ELR (cell line): ENCODE measurements at regions not wholly inside any gene's neighbourhood (a gene's known extent, or its start where the extent isn't known, plus 50 kb on each side); places are given as distances from the start of the nearest gene placed in this dataset.
"Not testable (repeated sequence)": the region's sequence is repeated elsewhere in the genome, so short reads cannot be mapped to it uniquely, and the experiment has no call there.

Source experiments
- DNase-seq: peaks from one replicate; pipeline ENCODE4 v3.0.0-alpha.2; 2015; ENCODE audit warnings: low read depth

DNA sequence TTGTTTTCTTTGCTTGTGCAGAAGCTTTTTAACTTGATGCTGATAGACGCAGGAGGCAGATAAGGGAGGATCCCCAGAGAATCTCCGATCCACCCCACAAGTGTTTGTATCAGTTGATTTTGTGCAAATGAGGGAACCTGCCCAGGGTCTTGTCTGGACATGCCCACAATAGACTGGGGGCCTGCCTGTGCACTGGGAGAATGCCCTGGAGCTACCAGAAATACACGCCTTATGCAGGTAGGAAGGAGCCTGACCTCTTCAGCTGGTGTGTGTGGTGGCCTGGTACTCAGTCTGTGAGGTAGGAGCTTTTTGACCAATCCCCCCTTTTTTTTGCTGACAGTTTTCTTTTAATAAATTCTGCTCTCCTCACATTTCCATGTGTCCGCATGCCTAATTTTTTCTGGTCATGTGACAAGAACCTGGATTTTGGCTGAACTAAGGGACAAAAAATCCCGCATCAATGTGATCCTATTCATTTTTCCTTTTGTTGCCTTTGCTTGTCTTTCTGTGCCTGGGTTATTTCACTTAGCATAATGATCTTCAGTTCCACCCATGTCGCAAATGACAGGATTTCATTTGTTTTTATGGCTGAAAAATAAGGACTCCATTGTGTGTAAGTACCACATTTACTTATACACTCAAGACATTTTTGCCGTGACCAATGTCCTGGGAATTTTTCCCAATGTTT is 430.6 kb upstream of the NRG3 start:
- DNase-seq: no peak

GRCh38 chr10:81450651-81451050 is 424.3 kb upstream of the NRG3 start:
- DNase-seq: no peak

DNA sequence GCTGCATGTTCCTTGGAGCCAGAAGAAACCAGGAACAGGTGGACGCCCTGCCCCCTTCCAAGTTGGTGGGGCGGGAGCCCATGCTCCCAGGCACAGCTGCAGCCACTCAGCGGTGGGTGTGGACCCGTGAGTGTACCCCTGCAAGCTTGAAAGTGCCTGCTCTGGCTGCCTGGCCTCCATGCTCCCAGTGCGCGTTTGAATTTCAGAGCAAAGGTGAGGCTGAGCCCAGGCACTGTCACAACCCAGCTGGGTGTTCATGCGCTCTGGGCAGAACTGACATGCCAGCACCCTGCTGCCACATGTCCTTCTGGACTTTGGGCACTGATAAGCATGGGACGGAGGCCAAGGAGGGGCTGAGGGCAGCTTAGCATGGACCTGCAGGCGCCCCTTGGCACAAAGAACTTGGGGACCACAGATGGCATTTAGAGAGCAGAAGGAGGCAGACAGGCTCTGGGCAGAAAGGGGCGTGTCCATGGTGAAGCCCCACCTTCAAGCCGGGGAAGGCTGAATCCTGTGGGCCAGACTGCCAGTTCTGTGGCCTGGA is 402.0 kb upstream of the NRG3 start:
- DNase-seq: no peak

GRCh38 chr10:81473755-81474154 is 401.2 kb upstream of the NRG3 start:
- DNase-seq: no peak

GRCh38 chr10:81479316-81479715 is 395.7 kb upstream of the NRG3 start:
- no peak for DNase-seq

DNA sequence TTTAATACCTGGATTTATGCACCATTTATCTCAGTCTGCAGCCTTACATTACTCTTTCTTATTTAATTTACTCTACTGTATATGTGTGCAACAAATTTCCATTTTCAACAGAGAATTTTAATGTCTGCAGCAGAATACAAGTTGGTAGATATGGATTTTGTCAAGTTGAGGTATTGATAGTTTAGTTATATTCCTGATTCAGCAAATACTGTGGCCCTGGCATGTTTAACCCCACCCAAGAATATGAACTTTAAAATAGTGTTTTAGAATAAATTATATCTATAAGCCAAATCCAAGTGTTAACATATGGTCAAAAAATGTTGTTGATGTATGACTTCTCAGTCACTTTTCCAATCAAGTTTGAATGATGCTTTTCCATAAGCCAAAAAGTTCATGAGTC is 378.4 kb upstream of the NRG3 start:
- no peak for DNase-seq

GRCh38 chr10:81498011-81498551 is 376.9 kb upstream of the NRG3 start:
- no peak for DNase-seq

DNA sequence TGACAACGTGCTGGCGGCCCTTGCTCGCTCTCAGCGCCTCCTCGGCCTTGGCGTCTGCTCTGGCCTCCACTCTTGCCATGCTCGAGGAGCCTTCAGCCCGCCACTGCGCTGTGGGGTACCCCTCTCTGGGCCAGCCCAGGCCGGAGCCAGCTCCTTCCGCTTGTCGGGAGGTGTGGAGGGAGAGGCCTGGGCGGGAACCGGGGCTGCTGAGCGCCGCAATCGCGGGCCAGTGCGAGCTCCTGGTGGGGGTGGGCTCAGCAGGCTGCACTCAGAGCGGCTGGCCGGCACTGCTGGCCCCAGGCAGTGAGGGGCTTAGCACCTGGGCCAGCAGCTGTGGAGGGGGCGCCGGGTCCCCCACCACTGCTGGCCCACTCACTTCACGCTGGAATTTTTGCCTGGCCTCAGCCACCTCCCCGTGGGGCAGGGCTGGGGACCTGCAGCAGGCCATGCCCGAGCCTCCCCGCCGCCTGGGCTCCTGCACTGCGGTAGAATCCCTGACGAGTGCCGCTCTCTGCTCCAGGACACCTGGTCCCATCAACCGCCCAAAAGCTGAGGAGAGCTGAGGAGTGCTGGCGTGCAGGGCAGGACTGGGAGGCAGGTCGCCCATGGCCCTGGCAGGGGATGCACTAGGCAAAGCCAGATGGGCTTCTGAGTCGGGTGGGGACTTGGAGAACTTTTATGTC is 372.2 kb upstream of the NRG3 start:
- DNase-seq: no peak

DNA sequence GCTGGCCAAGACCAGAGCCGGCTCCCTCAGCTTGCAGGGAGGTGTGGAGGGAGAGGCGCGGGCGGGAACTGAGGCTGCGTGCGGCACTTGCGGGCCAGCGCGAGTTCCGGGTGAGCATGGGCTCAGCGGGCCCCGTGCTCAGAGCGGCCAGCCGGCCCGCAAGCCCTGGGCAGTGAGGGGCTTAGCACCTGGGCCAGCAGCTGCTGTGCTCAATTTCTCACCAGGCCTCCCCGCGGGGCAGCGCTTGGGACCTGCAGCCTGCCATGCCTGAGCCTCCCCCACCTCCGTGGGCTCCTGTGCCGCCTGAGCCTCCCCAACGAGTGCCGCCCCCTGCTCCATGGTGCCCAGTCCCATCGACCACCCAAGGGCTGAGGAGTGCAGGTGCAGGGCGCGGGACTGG is 369.2 kb upstream of the NRG3 start:
- not testable (repeated sequence) for DNase-seq

DNA sequence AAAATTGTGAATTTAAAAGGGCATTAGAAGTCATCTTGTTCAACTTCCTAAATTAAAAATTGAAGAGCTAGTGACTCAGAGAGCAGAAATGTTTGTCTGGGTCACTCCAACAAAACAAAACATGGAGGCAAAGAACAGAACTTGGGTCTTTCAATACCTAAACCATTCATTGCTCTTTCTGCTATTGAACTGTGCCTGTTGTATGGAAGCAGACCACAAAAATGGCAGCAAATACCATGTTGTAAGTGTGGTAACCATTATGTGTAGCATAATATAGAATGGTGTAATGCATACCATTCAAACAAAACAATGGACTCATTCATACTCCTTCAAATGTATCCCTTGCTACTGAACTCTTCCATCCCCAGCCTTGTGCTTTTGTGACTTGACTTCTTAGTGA is 360.2 kb upstream of the NRG3 start:
- DNase-seq: no peak

- no peak for DNase-seq
These were observed 354.3 kb upstream of the NRG3 start for GRCh38 chr10:81520688-81521087.

- no peak for DNase-seq
These were observed 350.5 kb upstream of the NRG3 start for GRCh38 chr10:81524467-81524866.

GRCh38 chr10:81532403-81532802 is 342.6 kb upstream of the NRG3 start:
- no peak for DNase-seq

GRCh38 chr10:81534991-81535390 is 340.0 kb upstream of the NRG3 start:
- DNase-seq: no peak

DNA sequence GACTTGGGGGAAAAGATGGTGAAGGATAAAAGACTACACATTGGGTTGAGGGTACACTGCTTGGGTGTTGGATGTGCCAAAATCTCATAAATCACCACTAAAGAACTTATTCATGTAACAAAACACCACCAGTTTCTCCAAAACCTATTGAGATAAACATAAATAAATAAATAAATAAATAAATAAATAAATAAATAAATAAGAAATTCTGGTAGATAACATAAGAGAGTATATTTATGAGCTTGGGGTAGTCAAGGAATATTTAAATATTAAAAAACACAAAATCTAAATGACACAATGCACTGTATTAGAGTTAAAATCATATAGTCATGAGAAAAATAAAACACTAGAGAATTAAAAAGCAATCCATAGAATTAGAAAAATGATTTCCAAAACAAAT is 333.5 kb upstream of the NRG3 start:
- no peak for DNase-seq

DNA sequence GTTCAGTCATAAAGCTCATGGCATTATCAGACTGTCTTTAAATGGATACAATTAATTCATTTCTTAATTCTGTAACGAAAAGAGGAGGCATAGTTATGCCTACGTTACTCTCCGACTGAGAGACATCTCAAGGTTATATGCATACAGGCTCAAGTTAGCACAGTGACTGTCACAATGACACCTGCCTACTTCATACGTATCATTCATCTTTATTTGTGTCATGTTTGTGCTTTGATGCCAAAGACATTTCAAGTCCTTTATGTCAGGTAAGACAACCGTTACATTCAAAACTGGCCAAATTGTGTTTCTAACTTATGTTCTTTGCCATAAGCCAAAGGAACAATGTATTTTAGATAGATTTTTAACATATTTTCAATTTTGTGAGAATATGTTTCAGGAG is 328.8 kb upstream of the NRG3 start:
- DNase-seq: no peak

DNA sequence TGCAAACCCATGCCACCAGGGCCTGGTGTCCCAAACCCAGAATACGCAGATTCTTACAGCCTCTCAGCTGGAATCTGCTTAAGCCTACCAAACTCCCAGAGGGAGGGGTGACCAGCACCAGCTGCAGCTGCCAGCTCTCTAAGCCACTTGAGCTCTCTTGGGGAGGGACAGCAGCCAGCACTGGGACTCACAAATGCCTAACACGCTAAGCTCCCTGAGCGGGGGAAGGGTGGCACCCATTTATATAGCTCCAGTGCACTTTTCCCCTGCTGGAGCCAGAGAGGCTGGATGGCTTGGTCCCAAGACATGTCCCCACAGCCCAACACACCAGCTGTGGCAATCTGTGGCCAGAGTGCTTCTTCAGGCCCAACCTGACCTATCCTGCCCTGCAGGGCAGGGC is 326.8 kb upstream of the NRG3 start:
- DNase-seq: no peak

DNA sequence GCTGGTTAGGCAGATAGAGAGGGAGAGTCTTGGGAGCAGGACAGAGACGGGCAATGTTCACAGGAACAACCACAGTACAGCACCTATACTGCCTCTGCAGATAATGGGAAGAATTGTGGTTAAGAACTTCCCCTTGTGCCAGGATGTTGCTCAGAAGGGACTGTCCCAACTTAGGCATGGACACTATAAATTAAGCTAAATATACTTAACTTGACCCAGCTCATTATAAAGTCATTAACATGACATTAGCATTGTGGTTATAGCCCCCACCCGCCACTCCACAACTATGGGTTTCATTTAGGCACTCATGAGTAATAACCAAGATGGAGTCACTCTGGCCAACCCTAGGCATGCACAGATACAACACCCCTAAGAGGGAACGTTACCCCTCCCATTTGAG is 310.9 kb upstream of the NRG3 start:
- DNase-seq: no peak

DNA sequence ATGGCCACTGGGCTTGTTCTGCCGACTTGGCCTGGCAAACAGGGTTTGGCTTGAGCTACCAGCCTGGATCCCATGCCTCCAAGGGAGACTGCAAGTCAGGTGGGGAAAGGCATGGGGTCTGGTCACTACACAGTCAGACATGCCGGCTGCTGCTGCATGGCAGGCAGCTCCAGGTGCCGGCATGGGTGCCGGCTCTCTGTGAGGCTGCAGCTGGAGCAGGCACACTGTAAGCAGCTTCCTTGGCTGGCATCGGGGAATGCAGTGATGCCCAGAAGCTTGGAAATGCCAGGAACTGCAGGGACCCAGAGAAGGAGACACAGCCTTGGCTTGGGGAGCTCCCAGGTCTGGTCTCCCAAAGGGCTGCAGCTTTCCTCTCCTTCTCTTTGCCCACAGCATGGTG is 305.5 kb upstream of the NRG3 start:
- DNase-seq: no peak

DNA sequence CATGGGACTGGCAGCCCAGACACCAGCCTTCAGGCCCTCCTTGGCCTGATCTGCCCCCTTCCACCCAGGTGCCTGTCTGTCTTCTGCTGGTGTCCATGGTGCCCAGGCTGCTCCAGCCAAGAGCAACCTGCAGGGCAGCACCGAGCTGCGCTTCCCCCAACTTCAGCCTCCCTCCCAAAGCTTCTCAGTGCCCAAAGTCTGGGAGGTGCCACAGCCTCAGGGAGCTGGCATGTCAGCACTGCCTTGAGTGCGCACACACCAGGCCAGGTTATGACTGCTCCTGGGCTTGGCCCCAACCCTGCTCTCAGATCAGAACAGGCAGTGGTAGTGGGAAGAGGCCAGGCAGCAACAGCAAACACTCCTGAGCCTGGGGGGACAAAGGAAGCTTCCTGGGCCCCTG is 304.6 kb upstream of the NRG3 start:
- DNase-seq: no peak

DNA sequence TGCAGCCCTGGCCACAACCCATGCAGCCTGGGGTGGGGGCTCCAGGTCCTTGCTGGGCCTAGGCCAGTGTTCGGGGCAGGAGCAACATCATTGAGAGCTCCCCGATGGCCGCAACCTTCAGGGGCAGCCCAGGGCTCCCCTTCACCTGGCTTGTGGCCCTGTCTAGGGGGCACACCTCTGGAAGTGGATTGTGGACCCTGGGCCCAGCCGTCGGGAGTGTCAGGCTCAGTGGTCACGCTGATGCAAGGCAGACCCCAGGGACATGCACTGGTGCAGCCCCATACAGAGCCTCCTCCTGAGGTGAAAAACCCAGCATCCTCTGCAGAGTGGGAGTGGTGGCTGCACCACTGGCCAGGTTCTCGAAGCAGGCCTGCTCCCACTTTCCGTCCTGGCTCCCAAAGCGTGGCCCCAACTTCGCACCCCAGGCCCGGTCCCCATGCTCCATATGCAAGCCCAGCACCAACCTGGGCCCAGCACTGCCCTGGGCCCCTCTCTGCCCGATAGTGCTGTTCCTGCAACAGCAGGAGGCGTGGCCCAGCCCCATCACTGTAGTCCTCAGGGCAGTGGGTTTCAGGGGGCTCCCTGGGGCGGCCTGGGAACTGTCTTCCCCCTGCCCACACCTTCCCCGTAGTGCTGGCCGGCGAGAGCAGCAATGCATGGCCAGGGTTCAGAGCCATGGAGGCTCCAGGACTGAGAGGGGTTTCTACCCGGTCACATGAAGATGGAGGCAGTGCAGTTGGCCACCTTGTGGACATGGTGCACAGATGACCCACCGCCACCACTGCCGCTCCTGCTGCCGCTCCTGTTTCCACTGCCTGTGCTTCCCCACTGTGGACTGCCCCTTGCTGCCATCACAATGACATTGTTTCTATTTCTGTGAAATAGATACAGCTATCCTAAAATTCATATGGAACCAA is 303.9 kb upstream of the NRG3 start:
- no peak for DNase-seq

- no peak for DNase-seq
These were observed 300.0 kb upstream of the NRG3 start for GRCh38 chr10:81575036-81575435.
